ENCODE measurements at regions not wholly inside any gene's neighbourhood (a gene's known extent, or its start where the extent isn't known, plus 50 kb on each side); places are given as distances from the start of the nearest gene placed in this dataset.

DNA sequence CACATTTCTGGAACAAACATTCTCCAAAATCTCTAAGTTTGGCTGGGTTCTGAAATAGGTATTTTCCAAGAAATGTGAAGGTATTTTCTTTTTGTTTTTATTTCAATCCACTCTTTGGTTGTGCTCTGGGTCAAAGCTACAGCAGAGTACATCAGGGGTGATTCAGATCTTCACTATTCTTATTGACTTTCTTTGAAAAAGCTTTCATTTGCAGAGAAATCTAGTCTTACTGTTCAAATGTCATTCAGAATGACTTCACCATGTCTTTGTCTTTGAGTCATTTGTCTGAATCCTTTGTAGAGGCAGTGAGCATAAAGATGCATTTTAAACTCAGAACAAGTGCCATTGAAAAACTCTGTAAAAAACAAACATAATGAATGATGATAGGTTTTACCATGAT is 547.2 kb upstream of the ADGRL3 start:
- Mint-ChIP-seq H3K27ac (ENCODE audit: unreplicated experiment) (no peak overlapping the region), H3K4me3 (ENCODE audit: unreplicated experiment) (no peak overlapping the region), H3K9me3 (ENCODE audit: unreplicated experiment) (no peaks in the 10 kb centered on the region), H3K27me3 (ENCODE audit: unreplicated experiment) (no peaks in the 10 kb centered on the region), H3K4me1 (ENCODE audit: low read depth, unreplicated experiment) (peaks cover 4% of the 10 kb centered on the region), H3K36me3 (ENCODE audit: unreplicated experiment) (no peaks in the 10 kb centered on the region)
- DNase-seq: no peak
- TF ChIP-seq, protein P1, sequence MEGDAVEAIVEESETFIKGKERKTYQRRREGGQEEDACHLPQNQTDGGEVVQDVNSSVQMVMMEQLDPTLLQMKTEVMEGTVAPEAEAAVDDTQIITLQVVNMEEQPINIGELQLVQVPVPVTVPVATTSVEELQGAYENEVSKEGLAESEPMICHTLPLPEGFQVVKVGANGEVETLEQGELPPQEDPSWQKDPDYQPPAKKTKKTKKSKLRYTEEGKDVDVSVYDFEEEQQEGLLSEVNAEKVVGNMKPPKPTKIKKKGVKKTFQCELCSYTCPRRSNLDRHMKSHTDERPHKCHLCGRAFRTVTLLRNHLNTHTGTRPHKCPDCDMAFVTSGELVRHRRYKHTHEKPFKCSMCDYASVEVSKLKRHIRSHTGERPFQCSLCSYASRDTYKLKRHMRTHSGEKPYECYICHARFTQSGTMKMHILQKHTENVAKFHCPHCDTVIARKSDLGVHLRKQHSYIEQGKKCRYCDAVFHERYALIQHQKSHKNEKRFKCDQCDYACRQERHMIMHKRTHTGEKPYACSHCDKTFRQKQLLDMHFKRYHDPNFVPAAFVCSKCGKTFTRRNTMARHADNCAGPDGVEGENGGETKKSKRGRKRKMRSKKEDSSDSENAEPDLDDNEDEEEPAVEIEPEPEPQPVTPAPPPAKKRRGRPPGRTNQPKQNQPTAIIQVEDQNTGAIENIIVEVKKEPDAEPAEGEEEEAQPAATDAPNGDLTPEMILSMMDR (IDR thresholded peaks at IDR 0.05; ENCODE audit: partially characterized antibody, unreplicated experiment): no peak

DNA sequence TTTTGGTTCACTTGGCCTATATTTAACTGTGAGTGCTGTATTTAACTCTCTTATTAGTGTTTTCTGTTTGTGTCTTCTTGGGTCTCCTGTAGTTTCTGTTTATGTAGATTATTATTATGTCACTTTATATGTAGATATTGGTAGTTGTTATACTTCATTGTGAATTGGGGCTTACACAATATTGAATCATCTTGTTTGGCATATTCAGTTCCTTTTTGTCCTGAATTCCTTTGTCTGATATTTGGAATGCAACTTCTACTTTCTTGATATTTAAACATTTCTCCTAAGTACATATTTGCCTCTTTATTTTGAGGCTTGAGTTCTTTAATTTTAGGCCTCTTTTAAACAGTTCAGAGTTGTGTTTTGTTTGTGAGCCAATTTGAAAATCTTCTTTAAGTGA is 544.8 kb upstream of the ADGRL3 start:
- Mint-ChIP-seq H3K27me3 (ENCODE audit: unreplicated experiment) (peaks cover 2% of the 10 kb centered on the region), H3K4me3 (ENCODE audit: unreplicated experiment) (no peak overlapping the region), H3K4me1 (ENCODE audit: low read depth, unreplicated experiment) (peaks cover 4% of the 10 kb centered on the region), H3K9me3 (ENCODE audit: unreplicated experiment) (no peaks in the 10 kb centered on the region), H3K36me3 (ENCODE audit: unreplicated experiment) (no peaks in the 10 kb centered on the region), H3K27ac (ENCODE audit: unreplicated experiment) (no peak overlapping the region)
- TF ChIP-seq, protein P1 (IDR thresholded peaks at IDR 0.05; ENCODE audit: partially characterized antibody, unreplicated experiment): no peak
- no peak for DNase-seq

DNA sequence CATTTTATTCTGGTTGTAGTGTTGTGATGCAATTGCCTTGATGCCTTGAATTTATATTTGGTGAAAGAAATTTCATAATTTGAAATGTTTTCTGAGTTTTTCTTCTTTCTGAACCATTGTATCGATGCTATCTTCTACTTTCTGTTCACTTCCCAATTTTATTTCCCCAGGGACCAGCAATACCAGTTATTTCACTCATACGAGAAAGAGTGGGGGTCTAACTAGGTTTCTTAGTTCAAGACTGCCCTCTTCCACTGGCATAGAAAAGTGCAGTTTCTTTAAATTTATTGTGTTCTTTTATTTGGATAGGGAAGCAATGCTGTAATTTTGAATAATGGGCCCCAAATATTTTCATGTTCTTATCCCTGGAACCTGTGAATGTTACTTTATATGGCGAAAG is 544.0 kb upstream of the ADGRL3 start:
- Mint-ChIP-seq H3K4me3 (ENCODE audit: unreplicated experiment) (no peak overlapping the region), H3K4me1 (ENCODE audit: low read depth, unreplicated experiment) (peaks cover 4% of the 10 kb centered on the region), H3K27me3 (ENCODE audit: unreplicated experiment) (peaks cover 2% of the 10 kb centered on the region), H3K36me3 (ENCODE audit: unreplicated experiment) (no peaks in the 10 kb centered on the region), H3K27ac (ENCODE audit: unreplicated experiment) (no peak overlapping the region), H3K9me3 (ENCODE audit: unreplicated experiment) (no peaks in the 10 kb centered on the region)
- no peak for DNase-seq
- TF ChIP-seq, protein P1 (IDR thresholded peaks at IDR 0.05; ENCODE audit: partially characterized antibody, unreplicated experiment): peak; percentile 17

DNA sequence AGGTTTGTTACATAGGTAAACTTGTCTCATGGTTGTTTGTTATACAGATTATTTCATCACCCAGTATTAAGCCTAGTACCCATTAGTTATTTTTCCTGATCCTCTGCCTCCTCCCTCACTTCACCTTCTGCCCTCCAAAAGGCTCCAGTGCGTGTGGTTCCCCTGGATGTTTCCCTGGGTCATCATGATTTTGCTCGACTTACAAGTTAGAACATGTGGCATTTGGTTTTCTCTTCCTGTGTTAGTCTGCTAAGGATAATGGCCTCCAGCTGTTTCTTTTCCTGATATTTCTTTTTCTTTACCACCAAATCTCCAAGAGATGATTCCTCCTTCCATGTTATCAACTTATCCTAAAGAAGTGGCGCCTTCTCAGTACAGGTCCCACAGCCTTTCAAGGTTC is 543.1 kb upstream of the ADGRL3 start:
- Mint-ChIP-seq H3K4me1 (ENCODE audit: low read depth, unreplicated experiment) (peaks cover 4% of the 10 kb centered on the region), H3K9me3 (ENCODE audit: unreplicated experiment) (no peaks in the 10 kb centered on the region), H3K4me3 (ENCODE audit: unreplicated experiment) (no peak overlapping the region), H3K27ac (ENCODE audit: unreplicated experiment) (no peak overlapping the region), H3K36me3 (ENCODE audit: unreplicated experiment) (no peaks in the 10 kb centered on the region), H3K27me3 (ENCODE audit: unreplicated experiment) (peaks cover 2% of the 10 kb centered on the region)
- DNase-seq: no peak
- TF ChIP-seq, protein P1 (IDR thresholded peaks at IDR 0.05; ENCODE audit: partially characterized antibody, unreplicated experiment): no peak

DNA sequence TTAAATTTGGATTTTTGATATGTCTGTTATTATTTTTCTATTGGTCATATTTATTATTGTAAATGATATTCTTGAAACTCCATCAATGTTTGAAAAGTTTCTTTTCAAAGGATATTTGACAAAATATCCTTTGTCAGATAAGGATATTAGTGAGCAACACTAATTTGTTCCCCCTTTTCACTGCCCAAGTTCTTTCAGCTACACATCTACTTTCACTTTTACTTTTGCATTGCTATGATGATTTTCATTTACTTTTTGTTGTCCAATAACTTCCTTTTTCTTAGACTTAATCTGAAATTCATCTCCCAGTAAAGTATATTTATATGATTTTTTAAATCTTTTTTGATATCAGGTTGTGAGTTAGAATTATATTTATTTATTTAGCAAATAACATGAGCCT is 542.3 kb upstream of the ADGRL3 start:
- Mint-ChIP-seq H3K4me1 (ENCODE audit: low read depth, unreplicated experiment) (peaks cover 4% of the 10 kb centered on the region), H3K27me3 (ENCODE audit: unreplicated experiment) (peaks cover 2% of the 10 kb centered on the region), H3K4me3 (ENCODE audit: unreplicated experiment) (no peak overlapping the region), H3K27ac (ENCODE audit: unreplicated experiment) (no peak overlapping the region), H3K36me3 (ENCODE audit: unreplicated experiment) (no peaks in the 10 kb centered on the region), H3K9me3 (ENCODE audit: unreplicated experiment) (no peaks in the 10 kb centered on the region)
- TF ChIP-seq, protein P1 (IDR thresholded peaks at IDR 0.05; ENCODE audit: partially characterized antibody, unreplicated experiment): no peak
- no peak for DNase-seq
